Osteoblast (primary cell): ENCODE measurements at regions not wholly inside any gene's neighbourhood (a gene's known extent, or its start where the extent isn't known, plus 50 kb on each side); places are given as distances from the start of the nearest gene placed in this dataset.

Experiments used
- DNase-seq: peaks from one replicate; pipeline ENCODE4 v3.0.0; 2011; ENCODE audit warnings: low spot score, mixed read lengths; ENCODE audit not compliant: insufficient read length; ENCODE audit errors: missing footprints
- H2AFZ ChIP-seq: 2 replicates; pipeline ENCODE4 v1.6.0; 2011; ENCODE audit warnings: mild to moderate bottlenecking, low read length
- H3K27ac ChIP-seq: 2 replicates; pipeline ENCODE4 v1.5.1; 2011; ENCODE audit warnings: mild to moderate bottlenecking, low read depth, low read length, moderate library complexity
- H3K27me3 ChIP-seq: 2 replicates; pipeline ENCODE4 v1.6.0; 2012; ENCODE audit warnings: mild to moderate bottlenecking, control low read depth, inconsistent platforms, low read length, moderate library complexity; ENCODE audit not compliant: insufficient read depth
- H3K36me3 ChIP-seq: 2 replicates; pipeline ENCODE4 v1.5.1; 2011; ENCODE audit warnings: mild to moderate bottlenecking, low read length, control low read depth, moderate library complexity; ENCODE audit not compliant: insufficient read depth
- H3K4me1 ChIP-seq: 2 replicates; pipeline ENCODE4 v1.5.1; 2011; ENCODE audit warnings: mild to moderate bottlenecking, low read length, control low read depth, moderate library complexity; ENCODE audit not compliant: insufficient read depth
- H3K4me2 ChIP-seq: 2 replicates; pipeline ENCODE4 v1.6.0; 2011; ENCODE audit warnings: mild to moderate bottlenecking, low read length; ENCODE audit not compliant: insufficient read depth
- H3K4me3 ChIP-seq: fragments of 200-600 bp; sonication (generic); 3 replicates; pipeline ENCODE4 v1.5.1; 2012; ENCODE audit warnings: mild to moderate bottlenecking, low read length, inconsistent platforms; ENCODE audit not compliant: insufficient read depth
- H3K79me2 ChIP-seq: 2 replicates; pipeline ENCODE4 v1.6.0; 2012; ENCODE audit warnings: mild to moderate bottlenecking, low read length, control low read depth, inconsistent platforms; ENCODE audit not compliant: insufficient read depth
- H3K9me3 ChIP-seq: 2 replicates; pipeline ENCODE4 v1.5.1; 2011; ENCODE audit warnings: low read depth, low read length, control low read depth
- H4K20me1 ChIP-seq: 2 replicates; pipeline ENCODE4 v1.6.0; 2012; ENCODE audit warnings: mild to moderate bottlenecking, low read length, control low read depth; ENCODE audit not compliant: insufficient read depth
- CTCF ChIP-seq: IDR thresholded peaks from 2 replicates; pipeline ENCODE4 v1.5.1; 2011; ENCODE audit warnings: mild to moderate bottlenecking, low read depth, low read length, moderate library complexity; ENCODE audit errors: extremely low read depth

GRCh38 chr4:104969394-104970082, 177.1 kb upstream of the TET2 start:
- Histone ChIP-seq H3K4me2 (no peak overlapping the region), H3K4me1 (no peaks in the 10 kb centered on the region), H3K9me3 (no peaks in the 10 kb centered on the region), H3K27ac (no peak overlapping the region), H2AFZ (no peak overlapping the region), H3K4me3 (no peak overlapping the region), H4K20me1 (no peaks in the 10 kb centered on the region), H3K27me3 (no peaks in the 10 kb centered on the region), H3K79me2 (no peaks in the 10 kb centered on the region), H3K36me3 (no peaks in the 10 kb centered on the region)
- DNase-seq = no peak
- TF ChIP-seq CTCF = no peak

- no peaks in the 10 kb centered on the region for H3K36me3 ChIP-seq
- DNase-seq = no peak
- no peak overlapping the region for H3K4me3 ChIP-seq
- no peaks in the 10 kb centered on the region for H3K4me1 ChIP-seq
- no peaks in the 10 kb centered on the region for H3K79me2 ChIP-seq
- H4K20me1 ChIP-seq = no peaks in the 10 kb centered on the region
- H3K4me2 ChIP-seq = no peak overlapping the region
- no peak for TF ChIP-seq CTCF
- no peak overlapping the region for H2AFZ ChIP-seq
- H3K9me3 ChIP-seq = no peaks in the 10 kb centered on the region
- no peaks in the 10 kb centered on the region for H3K27me3 ChIP-seq
- no peak overlapping the region for H3K27ac ChIP-seq
Observed at GRCh38 chr4:104971462-104971861, 175.2 kb upstream of the TET2 start.

- Histone ChIP-seq H3K36me3 (no peaks in the 10 kb centered on the region), H3K27ac (no peak overlapping the region), H2AFZ (no peak overlapping the region), H3K79me2 (no peaks in the 10 kb centered on the region), H4K20me1 (no peaks in the 10 kb centered on the region), H3K4me3 (no peak overlapping the region), H3K4me2 (no peak overlapping the region), H3K9me3 (no peaks in the 10 kb centered on the region), H3K4me1 (no peaks in the 10 kb centered on the region), H3K27me3 (no peaks in the 10 kb centered on the region)
- no peak for DNase-seq
- TF ChIP-seq CTCF = no peak
Observed at GRCh38 chr4:104973708-104974107, 173.0 kb upstream of the TET2 start.

- Histone ChIP-seq H3K4me2 (no peak overlapping the region), H4K20me1 (no peaks in the 10 kb centered on the region), H3K79me2 (no peaks in the 10 kb centered on the region), H3K36me3 (no peaks in the 10 kb centered on the region), H3K27me3 (no peaks in the 10 kb centered on the region), H3K27ac (no peak overlapping the region), H3K4me3 (no peak overlapping the region), H3K4me1 (no peaks in the 10 kb centered on the region), H2AFZ (no peak overlapping the region), H3K9me3 (no peaks in the 10 kb centered on the region)
- no peak for TF ChIP-seq CTCF
- no peak for DNase-seq
Observed at GRCh38 chr4:104975617-104976016, 171.1 kb upstream of the TET2 start.
